ENCODE measurements at regions not wholly inside any gene's neighbourhood (a gene's known extent, or its start where the extent isn't known, plus 50 kb on each side); places are given as distances from the start of the nearest gene placed in this dataset.

DNA sequence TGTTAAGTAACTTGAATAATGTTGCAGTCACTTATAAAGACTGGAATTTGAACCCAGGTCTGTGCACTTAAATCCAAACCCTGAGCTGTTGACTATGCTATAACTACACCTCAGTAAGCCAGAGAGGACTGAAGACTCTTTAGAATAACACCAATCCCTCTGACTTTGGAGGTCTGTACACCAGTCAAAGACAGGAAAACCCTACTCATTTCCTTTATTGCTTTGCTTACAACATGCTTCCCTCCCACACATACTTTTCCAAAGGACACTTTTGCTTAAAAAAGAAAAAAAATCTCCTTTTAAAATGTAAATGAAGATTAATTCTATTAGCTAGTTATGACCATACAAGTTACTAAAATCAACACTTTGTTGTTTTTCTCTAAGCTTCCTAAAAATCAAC, 184.7 kb upstream of the KCTD7 start:
- TF ChIP-seq CTCF (conservative IDR thresholded peaks at IDR 0.05; ENCODE audit: low read depth in 2 of 2) (no peak), EZH2 (IDR thresholded peaks at IDR 0.05; ENCODE audit: low read depth, unreplicated experiment) (no peak), POLR2AphosphoS5 (IDR thresholded peaks at IDR 0.05; ENCODE audit: low read depth) (no peak), CREB1 (CRISPR knock-in tag; IDR thresholded peaks at IDR 0.05; ENCODE audit: low read depth) (no peak), JUNB (IDR thresholded peaks at IDR 0.05; ENCODE audit: unreplicated experiment) (no peak)
- TF ChIP-seq, protein P1, sequence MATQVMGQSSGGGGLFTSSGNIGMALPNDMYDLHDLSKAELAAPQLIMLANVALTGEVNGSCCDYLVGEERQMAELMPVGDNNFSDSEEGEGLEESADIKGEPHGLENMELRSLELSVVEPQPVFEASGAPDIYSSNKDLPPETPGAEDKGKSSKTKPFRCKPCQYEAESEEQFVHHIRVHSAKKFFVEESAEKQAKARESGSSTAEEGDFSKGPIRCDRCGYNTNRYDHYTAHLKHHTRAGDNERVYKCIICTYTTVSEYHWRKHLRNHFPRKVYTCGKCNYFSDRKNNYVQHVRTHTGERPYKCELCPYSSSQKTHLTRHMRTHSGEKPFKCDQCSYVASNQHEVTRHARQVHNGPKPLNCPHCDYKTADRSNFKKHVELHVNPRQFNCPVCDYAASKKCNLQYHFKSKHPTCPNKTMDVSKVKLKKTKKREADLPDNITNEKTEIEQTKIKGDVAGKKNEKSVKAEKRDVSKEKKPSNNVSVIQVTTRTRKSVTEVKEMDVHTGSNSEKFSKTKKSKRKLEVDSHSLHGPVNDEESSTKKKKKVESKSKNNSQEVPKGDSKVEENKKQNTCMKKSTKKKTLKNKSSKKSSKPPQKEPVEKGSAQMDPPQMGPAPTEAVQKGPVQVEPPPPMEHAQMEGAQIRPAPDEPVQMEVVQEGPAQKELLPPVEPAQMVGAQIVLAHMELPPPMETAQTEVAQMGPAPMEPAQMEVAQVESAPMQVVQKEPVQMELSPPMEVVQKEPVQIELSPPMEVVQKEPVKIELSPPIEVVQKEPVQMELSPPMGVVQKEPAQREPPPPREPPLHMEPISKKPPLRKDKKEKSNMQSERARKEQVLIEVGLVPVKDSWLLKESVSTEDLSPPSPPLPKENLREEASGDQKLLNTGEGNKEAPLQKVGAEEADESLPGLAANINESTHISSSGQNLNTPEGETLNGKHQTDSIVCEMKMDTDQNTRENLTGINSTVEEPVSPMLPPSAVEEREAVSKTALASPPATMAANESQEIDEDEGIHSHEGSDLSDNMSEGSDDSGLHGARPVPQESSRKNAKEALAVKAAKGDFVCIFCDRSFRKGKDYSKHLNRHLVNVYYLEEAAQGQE (IDR thresholded peaks at IDR 0.05; ENCODE audit: unreplicated experiment) = no peak
